Right atrium auricular region (tissue), 2 donors: ENCODE measurements at regions not wholly inside any gene's neighbourhood (a gene's known extent, or its start where the extent isn't known, plus 50 kb on each side); places are given as distances from the start of the nearest gene placed in this dataset.
A peak's percentile ranks its signal among the peaks of the same experiment; 100 is the strongest.

Experiments
- DNase-seq: peaks from one replicate; pipeline ENCODE4 v3.0.0-alpha.2; 2019; ENCODE audit warnings: low spot score
- H3K27ac ChIP-seq, 2 donors: fragments of 200-600 bp; sonication (generic); 1 replicate in 1 of 2; 2 replicates in 1 of 2; pipeline ENCODE4 v1.5.1; 2016 to 2019
- H3K27me3 ChIP-seq, 2 donors: fragments of 200-600 bp; sonication (generic); one replicate each; pipeline versions ENCODE4 v1.5.1 to v1.6.0; 2017 to 2019
- H3K36me3 ChIP-seq: fragments of 200-600 bp; sonication (generic); one replicate; pipeline ENCODE4 v1.5.1; 2016
- H3K4me1 ChIP-seq, 2 donors: fragments of 200-600 bp; sonication (generic); one replicate each; pipeline versions ENCODE4 v1.5.1 to v1.6.0; 2017 to 2019
- H3K4me3 ChIP-seq, 2 donors: fragments of 200-600 bp; sonication (generic); 1 replicate in 1 of 2; 2 replicates in 1 of 2; pipeline ENCODE4 v1.5.1; 2017 to 2019; ENCODE audit warnings: mild to moderate bottlenecking in 1 of 2, moderate library complexity in 1 of 2
- H3K9me3 ChIP-seq, 2 donors: fragments of 200-600 bp; sonication (generic); one replicate each; pipeline ENCODE4 v1.5.1; 2019
- CTCF ChIP-seq, 2 donors: fragments of 200-600 bp; sonication (generic); IDR thresholded peaks; one replicate each; pipeline ENCODE4 v1.5.1; 2019; ENCODE audit warnings: antibody characterized with exemption in 2 of 2

DNA sequence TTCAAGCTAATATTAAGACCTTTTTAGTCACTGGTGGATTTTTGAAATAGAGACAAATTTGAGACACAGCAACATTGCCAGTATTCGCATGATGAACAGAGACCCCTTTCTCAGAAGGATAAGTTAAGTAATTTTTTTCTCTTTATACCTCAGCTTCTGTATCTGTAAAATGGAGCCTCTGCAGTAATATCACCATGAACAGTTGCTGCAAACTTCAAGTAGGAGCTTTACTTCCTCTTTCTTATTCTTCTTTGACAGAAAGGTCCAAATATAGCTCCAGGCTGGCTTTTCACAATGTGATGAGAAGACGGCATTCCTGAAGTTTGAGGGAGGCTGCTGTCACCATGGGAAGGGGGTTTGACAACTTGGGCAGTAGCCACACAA, 158.7 kb downstream of the TDRD15 start:
- Histone ChIP-seq H3K36me3 (no peaks in the 10 kb centered on the region), H3K27ac (peak overlapping the region in 1 of 2 donors; percentile 25), H3K9me3 (no peaks in the 10 kb centered on the region), H3K27me3 (no peaks in the 10 kb centered on the region), H3K4me3 (no peak overlapping the region), H3K4me1 (peaks cover 0 to 22% of the 10 kb centered on the region in 2 donors)
- DNase-seq = no peak
- TF ChIP-seq CTCF (IDR thresholded peaks at IDR 0.05) = no peak

DNA sequence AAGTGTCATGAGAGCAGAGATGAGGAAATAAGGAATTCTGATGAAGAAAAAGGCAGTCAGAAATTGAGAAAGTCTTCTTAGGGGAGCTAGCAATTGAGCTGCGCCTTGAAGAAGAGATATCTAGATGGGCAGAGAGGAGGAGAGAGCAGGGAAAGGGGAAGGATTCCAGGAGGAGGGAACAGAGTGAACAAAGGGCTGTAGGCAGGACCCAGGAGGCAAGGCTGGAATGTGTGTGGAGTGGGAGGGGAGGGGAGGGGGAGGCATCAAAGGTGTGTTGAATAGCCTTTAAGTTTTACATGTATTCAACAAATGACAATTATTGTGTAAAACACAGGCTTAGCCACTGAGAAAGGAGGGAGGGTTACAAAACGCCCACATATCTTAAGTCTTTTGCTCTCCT, 164.5 kb downstream of the TDRD15 start:
- no peaks in the 10 kb centered on the region for H3K36me3 ChIP-seq
- H3K27me3 ChIP-seq = no peaks in the 10 kb centered on the region
- H3K4me1 ChIP-seq = peaks cover 0 to 6% of the 10 kb centered on the region in 2 donors
- no peak overlapping the region for H3K4me3 ChIP-seq
- TF ChIP-seq CTCF (IDR thresholded peaks at IDR 0.05) = no peak
- no peaks in the 10 kb centered on the region for H3K9me3 ChIP-seq
- DNase-seq = no peak
- peak overlapping the region; percentile 33 to 59 for H3K27ac ChIP-seq

DNA sequence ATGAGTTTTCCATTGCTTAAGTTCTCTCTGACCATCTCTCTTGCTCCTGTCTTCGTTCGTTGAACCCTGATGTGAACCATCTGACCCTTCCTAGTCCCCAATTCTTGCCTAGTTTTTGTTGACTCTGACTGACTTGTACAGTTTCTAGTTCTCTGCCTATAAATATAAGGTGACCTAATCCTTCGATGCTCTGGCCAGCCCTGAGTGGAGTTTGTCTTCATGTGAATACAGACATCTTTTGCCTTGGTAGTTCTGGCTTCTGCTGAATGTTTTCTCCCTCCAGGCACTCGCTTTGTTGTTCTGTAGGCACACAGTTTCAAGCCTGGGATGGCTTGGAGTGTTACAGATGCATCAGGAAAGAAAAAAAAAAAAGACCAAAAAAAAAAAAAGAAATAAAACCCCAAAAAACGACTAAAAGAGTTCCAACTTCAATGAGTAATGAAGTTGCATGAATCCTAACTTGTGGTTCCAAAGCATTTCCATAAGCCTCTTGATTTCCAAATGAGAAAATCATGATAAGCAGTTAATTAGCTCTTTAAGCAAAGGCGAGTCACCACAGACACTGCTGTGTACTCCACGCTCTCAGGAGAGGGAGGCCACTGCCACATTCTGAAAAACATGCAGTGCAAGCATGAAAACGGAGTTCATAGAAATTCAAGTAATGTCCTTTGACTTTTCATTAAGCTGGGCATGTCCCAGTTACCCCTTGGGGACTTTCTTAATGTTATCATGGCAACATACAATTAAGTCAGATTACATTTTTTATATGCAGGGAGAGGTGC, 165.2 kb downstream of the TDRD15 start:
- Histone ChIP-seq H3K9me3 (no peaks in the 10 kb centered on the region), H3K27ac (peak overlapping the region; percentile 33 to 59), H3K4me3 (no peak overlapping the region), H3K27me3 (no peaks in the 10 kb centered on the region), H3K4me1 (peaks cover 0 to 6% of the 10 kb centered on the region in 2 donors), H3K36me3 (no peaks in the 10 kb centered on the region)
- no peak for DNase-seq
- no peak for TF ChIP-seq CTCF (IDR thresholded peaks at IDR 0.05)

DNA sequence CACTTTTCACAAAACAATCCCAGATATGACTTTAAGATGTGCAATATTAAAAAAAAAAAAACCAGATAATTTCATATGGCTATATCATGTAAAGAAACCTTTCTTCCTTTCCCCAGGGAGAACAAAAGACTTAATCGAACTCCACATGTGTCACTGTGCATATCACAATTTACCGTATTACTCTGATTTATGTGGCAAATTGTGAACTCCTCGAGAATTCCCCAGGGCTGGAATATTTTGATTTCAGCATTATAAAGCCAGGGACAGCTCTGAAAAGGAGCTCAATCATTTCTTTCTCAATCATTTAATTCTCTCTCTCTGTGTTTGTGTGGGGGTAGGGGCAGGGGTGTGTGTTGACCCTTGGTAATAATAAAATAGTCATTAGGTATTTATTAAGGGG, 165.8 kb downstream of the TDRD15 start:
- no peaks in the 10 kb centered on the region for H3K36me3 ChIP-seq
- peaks cover 0 to 6% of the 10 kb centered on the region in 2 donors for H3K4me1 ChIP-seq
- H3K27ac ChIP-seq = peak overlapping the region; percentile 33 to 40
- no peaks in the 10 kb centered on the region for H3K9me3 ChIP-seq
- H3K27me3 ChIP-seq = no peaks in the 10 kb centered on the region
- DNase-seq = no peak
- no peak for TF ChIP-seq CTCF (IDR thresholded peaks at IDR 0.05)
- H3K4me3 ChIP-seq = no peak overlapping the region

GRCh38 chr2:21289989-21290388, 166.2 kb downstream of the TDRD15 start:
- peaks cover 0 to 6% of the 10 kb centered on the region in 2 donors for H3K4me1 ChIP-seq
- H3K27ac ChIP-seq = peak overlapping the region; percentile 56 to 62
- no peak for TF ChIP-seq CTCF (IDR thresholded peaks at IDR 0.05)
- no peaks in the 10 kb centered on the region for H3K36me3 ChIP-seq
- no peaks in the 10 kb centered on the region for H3K27me3 ChIP-seq
- no peaks in the 10 kb centered on the region for H3K9me3 ChIP-seq
- no peak overlapping the region for H3K4me3 ChIP-seq
- DNase-seq = no peak

- Histone ChIP-seq H3K4me1 (peaks cover 0 to 6% of the 10 kb centered on the region in 2 donors), H3K36me3 (no peaks in the 10 kb centered on the region), H3K27me3 (no peaks in the 10 kb centered on the region), H3K4me3 (no peak overlapping the region), H3K9me3 (no peaks in the 10 kb centered on the region), H3K27ac (no peak overlapping the region)
- DNase-seq = no peak
- no peak for TF ChIP-seq CTCF (IDR thresholded peaks at IDR 0.05)
Observed at GRCh38 chr2:21291426-21291825, 167.7 kb downstream of the TDRD15 start.
